ENCODE measurements at regions not wholly inside any gene's neighbourhood (a gene's known extent, or its start where the extent isn't known, plus 50 kb on each side); places are given as distances from the start of the nearest gene placed in this dataset.

GRCh38 chr4:163017135-163017534 is 149.6 kb downstream of the NAF1 start:
- TF ChIP-seq EZH2 (IDR thresholded peaks at IDR 0.05; ENCODE audit: low read length, unreplicated experiment), result no peak
- TF ChIP-seq CTCF (conservative IDR thresholded peaks at IDR 0.05; ENCODE audit: low read depth, low read length), result no peak

All from PC-3 (cell line).